ENCODE measurements at regions not wholly inside any gene's neighbourhood (a gene's known extent, or its start where the extent isn't known, plus 50 kb on each side); places are given as distances from the start of the nearest gene placed in this dataset.

DNA sequence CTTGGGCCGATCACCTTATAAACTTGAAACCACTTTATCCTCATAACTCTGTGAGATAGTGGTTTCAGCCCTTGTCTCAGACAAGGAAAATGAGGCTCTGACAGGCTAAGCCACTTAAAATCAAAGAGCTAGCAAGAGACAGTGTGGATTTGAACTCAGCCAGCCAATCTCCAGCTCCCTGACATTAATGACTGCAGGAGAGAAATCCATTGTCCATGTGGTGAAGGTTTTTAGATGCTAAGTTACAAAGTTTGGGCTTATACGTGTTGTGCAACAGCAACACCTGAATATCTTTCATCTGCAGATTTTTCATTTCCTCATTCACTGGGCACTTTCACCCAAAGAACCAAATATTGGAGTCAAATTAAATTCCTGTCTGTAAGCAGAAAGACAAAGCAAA is 501.3 kb downstream of the GRIN2A start:
- TF ChIP-seq, protein P1, sequence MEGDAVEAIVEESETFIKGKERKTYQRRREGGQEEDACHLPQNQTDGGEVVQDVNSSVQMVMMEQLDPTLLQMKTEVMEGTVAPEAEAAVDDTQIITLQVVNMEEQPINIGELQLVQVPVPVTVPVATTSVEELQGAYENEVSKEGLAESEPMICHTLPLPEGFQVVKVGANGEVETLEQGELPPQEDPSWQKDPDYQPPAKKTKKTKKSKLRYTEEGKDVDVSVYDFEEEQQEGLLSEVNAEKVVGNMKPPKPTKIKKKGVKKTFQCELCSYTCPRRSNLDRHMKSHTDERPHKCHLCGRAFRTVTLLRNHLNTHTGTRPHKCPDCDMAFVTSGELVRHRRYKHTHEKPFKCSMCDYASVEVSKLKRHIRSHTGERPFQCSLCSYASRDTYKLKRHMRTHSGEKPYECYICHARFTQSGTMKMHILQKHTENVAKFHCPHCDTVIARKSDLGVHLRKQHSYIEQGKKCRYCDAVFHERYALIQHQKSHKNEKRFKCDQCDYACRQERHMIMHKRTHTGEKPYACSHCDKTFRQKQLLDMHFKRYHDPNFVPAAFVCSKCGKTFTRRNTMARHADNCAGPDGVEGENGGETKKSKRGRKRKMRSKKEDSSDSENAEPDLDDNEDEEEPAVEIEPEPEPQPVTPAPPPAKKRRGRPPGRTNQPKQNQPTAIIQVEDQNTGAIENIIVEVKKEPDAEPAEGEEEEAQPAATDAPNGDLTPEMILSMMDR (IDR thresholded peaks at IDR 0.05; ENCODE audit: low read depth, low read length, missing input control) = no peak
- TF ChIP-seq FOXA1 (IDR thresholded peaks at IDR 0.05) (no peak), EGR1 (IDR thresholded peaks at IDR 0.05; ENCODE audit: low read depth in 2 of 2) (no peak), RAD21 (IDR thresholded peaks at IDR 0.05) (no peak)

Data from liver (tissue), 3 donors.